Endothelial cell of umbilical vein (primary cell): ENCODE measurements at regions not wholly inside any gene's neighbourhood (a gene's known extent, or its start where the extent isn't known, plus 50 kb on each side); places are given as distances from the start of the nearest gene placed in this dataset.

ENCODE experiments used
- CTCF ChIP-seq, 2 donors: IDR thresholded peaks; 1 replicate in 1 of 2; 2 replicates in 1 of 2; pipeline ENCODE4 v1.5.1; 2011; ENCODE audit warnings: low read length in 2 of 2, mild to moderate bottlenecking in 2 of 2, moderate library complexity in 2 of 2, control low read depth in 1 of 2, inconsistent platforms in 1 of 2, low read depth in 1 of 2; ENCODE audit not compliant: insufficient read depth in 1 of 2; ENCODE audit errors: extremely low read depth in 1 of 2
- EZH2 ChIP-seq: IDR thresholded peaks from 2 replicates; pipeline ENCODE4 v1.6.1; 2012; ENCODE audit warnings: borderline replicate concordance, low read depth, mild to moderate bottlenecking, moderate library complexity, low read length, inconsistent platforms; ENCODE audit not compliant: severe bottlenecking
- FOS ChIP-seq: IDR thresholded peaks from 2 replicates; pipeline ENCODE4 v1.6.1; 2011; ENCODE audit warnings: mild to moderate bottlenecking, low read length, moderate library complexity, borderline replicate concordance; ENCODE audit not compliant: insufficient read depth
- GATA2 ChIP-seq: IDR thresholded peaks from 2 replicates; pipeline ENCODE4 v1.7.0; 2011; ENCODE audit warnings: low read depth, mild to moderate bottlenecking, moderate library complexity, mixed read lengths, low read length; ENCODE audit not compliant: insufficient read length, insufficient read depth
- MAX ChIP-seq: IDR thresholded peaks from 2 replicates; pipeline ENCODE4 v1.6.1; 2011; ENCODE audit not compliant: insufficient read depth, insufficient read length
- MYC ChIP-seq: IDR thresholded peaks from one replicate; pipeline ENCODE4 v1.6.1; 2011; ENCODE audit warnings: mild to moderate bottlenecking, low read depth, low read length
- POLR2A ChIP-seq: IDR thresholded peaks from 2 replicates; pipeline ENCODE4 v1.6.1; 2012; ENCODE audit warnings: low read depth, mild to moderate bottlenecking, control low read depth, low read length
- POLR2AphosphoS5 ChIP-seq: IDR thresholded peaks from 2 replicates; pipeline ENCODE4 v1.6.1; 2012; ENCODE audit warnings: low read depth, mild to moderate bottlenecking, control low read depth, low read length, moderate library complexity; ENCODE audit not compliant: insufficient read depth

GRCh38 chr13:111398196-111398595, 77.8 kb downstream of the TEX29 start:
- TF ChIP-seq CTCF (IDR thresholded peaks at IDR 0.05; ENCODE audit: extremely low read depth in 1 of 2, insufficient read depth in 1 of 2, low read depth in 1 of 2, low read length in 2 of 2) (no peak), POLR2A (no peak), MYC (no peak), EZH2 (no peak), POLR2AphosphoS5 (no peak), GATA2 (no peak), MAX (no peak), FOS (no peak)
